K562 (cell line): ENCODE measurements at regions not wholly inside any gene's neighbourhood (a gene's known extent, or its start where the extent isn't known, plus 50 kb on each side); places are given as distances from the start of the nearest gene placed in this dataset.

ENCODE experiments used
- CBX5 ChIP-seq: IDR thresholded peaks from 2 replicates; pipeline ENCODE4 v1.6.1; 2014; ENCODE audit warnings: low read depth, borderline replicate concordance
- MAFF ChIP-seq: IDR thresholded peaks from 2 replicates; pipeline ENCODE4 v1.6.1; 2012; ENCODE audit warnings: low read length, improper control_type of control experiment
- RCOR1 ChIP-seq, 2 experiments: IDR thresholded peaks; 2 replicates each; pipeline ENCODE4 v1.6.1; 2012; ENCODE audit warnings: low read depth in 2 of 2, low read length in 2 of 2, borderline replicate concordance in 1 of 2, improper control_type of control experiment in 1 of 2
- SMC3 ChIP-seq: conservative IDR thresholded peaks from 2 replicates; pipeline ENCODE4 v1.6.1; 2011; ENCODE audit warnings: low read depth, low read length, improper control_type of control experiment; ENCODE audit not compliant: insufficient read depth
- TF ChIP-seq, protein P1 (sequence below), 3 experiments: IDR thresholded peaks in 2 of 3; conservative IDR thresholded peaks in 1 of 3; 2 replicates each; pipeline ENCODE4 v1.5.1; 2011 to 2012; ENCODE audit warnings: low read length in 3 of 3, mild to moderate bottlenecking in 3 of 3, control low read depth in 2 of 3, improper control_type of control experiment in 1 of 3, inconsistent platforms in 1 of 3, low read depth in 1 of 3, mixed read lengths in 1 of 3, moderate library complexity in 1 of 3; ENCODE audit not compliant: insufficient read depth in 2 of 3

DNA sequence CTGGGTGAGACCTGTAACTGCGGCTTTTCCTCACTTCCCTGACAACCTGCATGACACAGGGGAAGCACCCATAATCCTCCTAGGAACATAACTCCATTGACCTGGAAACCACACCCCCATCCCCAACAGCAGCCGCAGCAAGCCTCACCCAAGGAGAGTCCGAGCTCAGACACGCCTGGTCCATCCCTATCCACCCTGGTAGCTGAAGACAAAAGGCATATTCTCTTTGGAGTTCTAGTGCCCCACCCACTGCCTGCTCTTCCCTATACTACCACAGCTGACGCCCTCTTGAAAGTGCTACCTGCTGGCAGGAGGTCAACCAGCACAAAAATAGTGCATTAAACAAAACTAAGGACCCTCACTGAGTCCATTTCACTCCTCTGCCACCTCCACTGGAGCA, 1080.9 kb upstream of the IGFBP7 start:
- TF ChIP-seq RCOR1 (IDR thresholded peaks at IDR 0.05; ENCODE audit: borderline replicate concordance in 1 of 2, low read depth in 2 of 2, low read length in 2 of 2) (no peak), MAFF (no peak), SMC3 (no peak), CBX5 (no peak)
- TF ChIP-seq, protein P1, sequence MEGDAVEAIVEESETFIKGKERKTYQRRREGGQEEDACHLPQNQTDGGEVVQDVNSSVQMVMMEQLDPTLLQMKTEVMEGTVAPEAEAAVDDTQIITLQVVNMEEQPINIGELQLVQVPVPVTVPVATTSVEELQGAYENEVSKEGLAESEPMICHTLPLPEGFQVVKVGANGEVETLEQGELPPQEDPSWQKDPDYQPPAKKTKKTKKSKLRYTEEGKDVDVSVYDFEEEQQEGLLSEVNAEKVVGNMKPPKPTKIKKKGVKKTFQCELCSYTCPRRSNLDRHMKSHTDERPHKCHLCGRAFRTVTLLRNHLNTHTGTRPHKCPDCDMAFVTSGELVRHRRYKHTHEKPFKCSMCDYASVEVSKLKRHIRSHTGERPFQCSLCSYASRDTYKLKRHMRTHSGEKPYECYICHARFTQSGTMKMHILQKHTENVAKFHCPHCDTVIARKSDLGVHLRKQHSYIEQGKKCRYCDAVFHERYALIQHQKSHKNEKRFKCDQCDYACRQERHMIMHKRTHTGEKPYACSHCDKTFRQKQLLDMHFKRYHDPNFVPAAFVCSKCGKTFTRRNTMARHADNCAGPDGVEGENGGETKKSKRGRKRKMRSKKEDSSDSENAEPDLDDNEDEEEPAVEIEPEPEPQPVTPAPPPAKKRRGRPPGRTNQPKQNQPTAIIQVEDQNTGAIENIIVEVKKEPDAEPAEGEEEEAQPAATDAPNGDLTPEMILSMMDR (IDR thresholded peaks at IDR 0.05 in 2 of 3, conservative IDR thresholded peaks at IDR 0.05 in 1 of 3; ENCODE audit: insufficient read depth in 2 of 3, low read depth in 1 of 3, low read length in 3 of 3) = no peak
